DND-41 (cell line): ENCODE measurements at regions not wholly inside any gene's neighbourhood (a gene's known extent, or its start where the extent isn't known, plus 50 kb on each side); places are given as distances from the start of the nearest gene placed in this dataset.

Source experiments
- ATAC-seq: fragments of 200-7000 bp; cut with Tn5 transposase; 3 replicates; pipeline ENCODE4 v1.9.1; 2021; ENCODE audit warnings: low read depth; ENCODE audit not compliant: insufficient read depth
- DNase-seq: peaks from one replicate; pipeline ENCODE4 v3.0.0-alpha.2; 2020
- H2AFZ ChIP-seq: 2 replicates; pipeline ENCODE4 v1.6.0; 2012; ENCODE audit warnings: low read depth, low read length
- H3K27ac ChIP-seq: 2 replicates; pipeline ENCODE4 v1.5.1; 2012; ENCODE audit warnings: low read length, inconsistent platforms
- H3K27me3 ChIP-seq: fragments of 200-600 bp; sonication (generic); 2 replicates; pipeline ENCODE4 v1.6.0; 2012; ENCODE audit warnings: low read length, mild to moderate bottlenecking, inconsistent platforms; ENCODE audit not compliant: insufficient read depth, poor library complexity
- H3K36me3 ChIP-seq: 2 replicates; pipeline ENCODE4 v1.5.1; 2012; ENCODE audit warnings: low read length, inconsistent platforms; ENCODE audit not compliant: insufficient read depth
- H3K4me1 ChIP-seq: 2 replicates; pipeline ENCODE4 v1.5.1; 2012; ENCODE audit warnings: mild to moderate bottlenecking, low read length; ENCODE audit not compliant: insufficient read depth
- H3K4me2 ChIP-seq: 2 replicates; pipeline ENCODE4 v1.6.0; 2012; ENCODE audit warnings: mild to moderate bottlenecking, moderate library complexity, low read length, inconsistent platforms; ENCODE audit not compliant: insufficient read depth
- H3K4me3 ChIP-seq, 2 experiments: fragments of 200-600 bp in 1 of 2; shearing (Covaris generic) in 1 of 2; 2 replicates each; pipeline ENCODE4 v1.5.1; 2012 to 2016; ENCODE audit warnings: inconsistent platforms in 2 of 2, low read length in 2 of 2, mild to moderate bottlenecking in 2 of 2, low read depth in 1 of 2, moderate library complexity in 1 of 2
- H3K79me2 ChIP-seq: 2 replicates; pipeline ENCODE4 v1.6.0; 2012; ENCODE audit warnings: low read length, inconsistent platforms; ENCODE audit not compliant: insufficient read depth
- H3K9ac ChIP-seq: 2 replicates; pipeline ENCODE4 v1.6.0; 2012; ENCODE audit warnings: low read depth, mild to moderate bottlenecking, inconsistent platforms, low read length, moderate library complexity
- H3K9me3 ChIP-seq: 2 replicates; pipeline ENCODE4 v1.5.1; 2012; ENCODE audit warnings: low read length, moderate library complexity, mild to moderate bottlenecking, inconsistent platforms; ENCODE audit not compliant: insufficient read depth, severe bottlenecking
- H4K20me1 ChIP-seq: 2 replicates; pipeline ENCODE4 v1.6.0; 2012; ENCODE audit warnings: low read length; ENCODE audit not compliant: insufficient read depth
- CTCF ChIP-seq: IDR thresholded peaks from 2 replicates; pipeline ENCODE4 v1.5.1; 2012; ENCODE audit warnings: borderline replicate concordance, low read length, moderate library complexity, mild to moderate bottlenecking; ENCODE audit not compliant: poor library complexity, severe bottlenecking; ENCODE audit errors: extremely low read depth
- EZH2 ChIP-seq: IDR thresholded peaks from 3 replicates; pipeline ENCODE4 v1.6.1; 2012; ENCODE audit warnings: borderline replicate concordance, low read depth, mild to moderate bottlenecking, moderate library complexity, low read length, inconsistent platforms; ENCODE audit not compliant: severe bottlenecking

DNA sequence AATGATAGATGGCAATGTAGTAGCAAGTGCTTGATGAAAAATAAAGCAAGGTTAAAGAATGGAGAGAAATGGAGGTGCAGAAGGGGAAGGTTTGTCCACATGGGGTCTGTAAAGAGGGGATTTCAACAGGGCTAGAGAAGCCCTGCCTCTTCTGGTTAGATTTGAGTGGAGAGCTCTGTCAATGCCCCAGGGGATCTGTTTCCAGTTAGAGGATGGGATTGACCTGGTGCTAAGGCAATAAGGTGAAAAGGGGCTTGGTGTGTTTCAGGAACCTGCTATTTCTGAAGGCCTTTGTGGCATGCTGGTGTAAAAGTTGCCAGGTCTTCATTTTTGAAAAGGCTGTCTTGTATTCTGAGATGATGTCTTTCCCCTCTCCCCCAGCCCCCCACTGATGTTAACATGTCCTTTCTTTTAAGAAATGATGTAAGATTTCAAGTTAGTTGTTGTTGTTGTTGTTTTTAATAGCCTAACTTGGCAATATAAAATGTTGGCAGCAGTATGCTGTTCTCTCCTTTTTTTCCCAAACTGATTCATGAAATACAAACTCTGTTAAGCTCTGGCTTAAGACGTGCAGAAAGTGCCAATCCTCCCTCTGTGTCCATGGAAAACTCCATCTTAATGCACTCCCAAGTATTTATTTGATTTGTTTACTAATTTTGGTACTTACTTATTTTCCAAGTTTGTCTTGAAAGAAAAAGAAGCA lies 370.3 kb upstream of the ADGRL2 start:
- no peak overlapping the region for H3K27ac ChIP-seq

DNA sequence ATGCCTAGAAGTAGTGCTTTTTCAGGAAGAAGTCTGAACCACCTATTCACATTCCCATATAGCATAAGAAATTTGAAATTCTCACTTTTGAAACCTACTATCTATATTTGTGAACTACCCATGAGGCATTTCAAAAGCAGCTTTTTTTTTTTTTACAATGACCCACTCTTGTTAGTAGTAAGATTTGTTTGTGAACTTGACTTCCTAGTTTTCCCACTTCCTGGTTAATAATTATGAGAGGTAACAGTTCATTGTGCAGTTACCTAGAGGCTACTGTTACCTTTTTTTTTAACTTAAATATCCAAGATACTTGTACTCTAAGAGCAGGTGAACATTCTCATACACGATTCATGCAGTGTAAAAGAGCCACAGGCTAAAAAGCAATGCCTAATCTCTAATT lies 371.7 kb upstream of the ADGRL2 start:
- Histone ChIP-seq H3K4me3 (no peak overlapping the region), H3K4me2 (no peak overlapping the region), H4K20me1 (no peaks in the 10 kb centered on the region), H3K36me3 (no peaks in the 10 kb centered on the region), H3K4me1 (no peaks in the 10 kb centered on the region), H3K9ac (no peak overlapping the region), H3K9me3 (no peaks in the 10 kb centered on the region), H2AFZ (no peak overlapping the region), H3K27ac (no peak overlapping the region), H3K27me3 (no peaks in the 10 kb centered on the region), H3K79me2 (no peaks in the 10 kb centered on the region)
- ATAC-seq (no peak), DNase-seq (no peak)
- TF ChIP-seq CTCF = no peak
- TF ChIP-seq EZH2 = no peak

More for the DNA sequence above, 370.3 kb upstream of the ADGRL2 start:
- Histone ChIP-seq H3K79me2 (no peaks in the 10 kb centered on the region), H3K9me3 (no peaks in the 10 kb centered on the region), H3K4me2 (no peak overlapping the region), H3K4me1 (no peaks in the 10 kb centered on the region), H3K4me3 (no peak overlapping the region), H3K27me3 (no peaks in the 10 kb centered on the region), H3K9ac (no peak overlapping the region), H3K36me3 (no peaks in the 10 kb centered on the region), H4K20me1 (no peaks in the 10 kb centered on the region), H2AFZ (no peak overlapping the region)
- TF ChIP-seq EZH2 (no peak), CTCF (no peak)
- no peak for ATAC-seq
- no peak for DNase-seq

DNA sequence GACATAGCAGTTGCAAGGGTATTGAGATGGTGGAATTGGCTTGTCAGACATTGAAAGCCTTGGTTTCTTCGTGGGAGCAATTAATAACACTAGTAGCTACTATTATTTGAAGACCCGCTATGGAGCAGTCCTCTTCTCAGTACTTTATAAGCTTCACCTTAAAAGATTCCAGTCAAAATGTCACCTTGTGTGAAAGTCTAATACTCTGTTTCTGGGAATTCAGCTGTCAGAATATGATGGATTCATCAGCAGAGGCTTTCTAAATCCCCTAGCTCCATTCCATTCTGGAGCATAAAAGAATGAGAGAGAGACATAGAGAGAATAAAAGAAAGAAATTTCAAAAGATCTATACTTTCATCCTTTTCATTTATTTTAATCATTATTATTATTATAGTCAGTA lies 375.9 kb upstream of the ADGRL2 start:
- H3K79me2 ChIP-seq = no peaks in the 10 kb centered on the region
- no peak overlapping the region for H3K27ac ChIP-seq
- H3K4me2 ChIP-seq = no peak overlapping the region
- TF ChIP-seq EZH2 = no peak
- no peak for TF ChIP-seq CTCF
- H2AFZ ChIP-seq = no peak overlapping the region
- no peaks in the 10 kb centered on the region for H3K36me3 ChIP-seq
- H3K9me3 ChIP-seq = no peaks in the 10 kb centered on the region
- H3K4me1 ChIP-seq = no peaks in the 10 kb centered on the region
- no peak overlapping the region for H3K4me3 ChIP-seq
- DNase-seq (no peak), ATAC-seq (no peak)
- H3K27me3 ChIP-seq = no peaks in the 10 kb centered on the region
- H3K9ac ChIP-seq = no peak overlapping the region
- no peaks in the 10 kb centered on the region for H4K20me1 ChIP-seq

GRCh38 chr1:81424061-81424460 lies 376.7 kb upstream of the ADGRL2 start:
- Histone ChIP-seq H3K27me3 (no peaks in the 10 kb centered on the region), H3K27ac (no peak overlapping the region), H3K4me2 (no peak overlapping the region), H2AFZ (no peak overlapping the region), H3K4me3 (no peak overlapping the region), H4K20me1 (no peaks in the 10 kb centered on the region), H3K36me3 (no peaks in the 10 kb centered on the region), H3K4me1 (no peaks in the 10 kb centered on the region), H3K79me2 (no peaks in the 10 kb centered on the region), H3K9ac (no peak overlapping the region), H3K9me3 (no peaks in the 10 kb centered on the region)
- DNase-seq (no peak), ATAC-seq (no peak)
- TF ChIP-seq CTCF (no peak), EZH2 (no peak)
